ENCODE measurements at regions not wholly inside any gene's neighbourhood (a gene's known extent, or its start where the extent isn't known, plus 50 kb on each side); places are given as distances from the start of the nearest gene placed in this dataset.

DNA sequence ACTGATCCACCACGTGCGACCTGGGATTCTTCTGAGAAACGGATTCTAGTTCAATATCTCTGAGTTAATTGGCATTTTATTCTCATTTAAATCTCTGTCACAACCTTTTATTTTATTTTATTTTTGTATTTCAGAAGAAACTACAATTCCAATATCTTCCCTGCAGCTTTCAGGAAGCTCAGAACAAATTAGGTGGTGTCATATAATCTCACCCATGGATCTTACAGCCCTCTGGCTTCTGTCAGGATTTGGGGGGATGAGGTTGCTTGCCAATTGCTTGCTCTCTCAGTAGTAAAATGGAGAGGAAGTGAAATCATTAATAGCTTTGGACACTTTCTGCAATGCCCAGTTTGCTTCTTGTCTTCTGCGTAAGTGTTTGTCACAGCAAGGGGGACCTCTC lies 205.4 kb downstream of the TLE3 start:
- no peak for DNase-seq (ENCODE audit: low read depth in 2 of 2)

DNA sequence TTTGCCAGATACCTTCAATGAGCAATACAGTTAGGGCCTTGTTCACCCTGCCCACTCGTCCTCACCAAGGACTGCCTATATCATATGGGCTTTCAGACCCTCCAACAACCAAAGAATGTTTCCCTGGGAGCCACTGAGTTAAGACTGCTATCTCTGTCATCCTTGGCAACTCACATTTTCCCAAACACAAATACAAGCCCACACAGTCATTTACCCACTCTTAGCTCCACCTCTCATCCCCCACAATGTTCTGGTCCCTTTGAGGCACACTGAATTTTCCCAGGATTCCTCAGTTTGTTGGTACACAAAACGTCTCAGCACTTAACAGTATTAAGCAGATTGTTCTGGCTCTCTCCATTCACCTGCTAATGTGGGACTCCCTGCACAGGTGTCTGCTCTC lies 204.6 kb downstream of the TLE3 start:
- DNase-seq (ENCODE audit: low read depth in 2 of 2): no peak

DNA sequence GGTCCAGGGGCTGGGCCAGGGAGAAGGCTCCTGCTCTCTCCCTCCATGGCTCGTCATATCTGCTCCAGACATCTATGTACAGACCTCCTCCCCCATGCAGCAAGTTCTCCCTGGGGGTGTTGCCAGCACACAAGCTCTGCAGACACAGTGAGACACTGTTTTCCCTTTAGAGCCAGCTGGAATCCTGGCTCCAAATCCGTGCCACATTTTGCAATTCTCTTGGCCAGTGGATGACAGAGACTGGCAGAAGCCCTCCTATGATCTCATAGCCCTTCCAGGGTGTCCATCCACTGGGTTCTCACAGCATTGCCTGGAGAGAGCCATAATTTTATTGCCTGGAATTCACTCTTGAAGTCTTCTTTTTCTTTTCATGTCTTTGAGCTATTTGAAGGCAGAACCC lies 203.9 kb downstream of the TLE3 start:
- DNase-seq (ENCODE audit: low read depth in 2 of 2): no peak

DNA sequence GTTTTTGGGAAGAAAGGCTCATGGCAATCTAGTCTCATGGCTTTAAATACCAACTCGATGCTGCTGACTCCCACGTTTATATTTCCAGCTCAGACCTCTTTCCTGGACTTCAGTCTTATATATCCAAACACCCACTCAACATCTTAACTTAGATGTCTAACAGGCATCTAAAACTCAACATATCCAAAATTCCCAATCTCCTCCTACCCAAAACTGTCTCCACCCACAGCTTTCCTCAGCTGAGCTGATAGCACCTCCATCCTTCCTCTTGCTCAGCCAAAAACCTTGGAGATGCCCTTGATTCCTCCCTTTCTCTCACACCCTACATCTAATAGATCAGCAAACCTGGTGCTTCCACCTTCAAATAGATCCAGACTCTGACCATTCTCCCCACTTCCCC lies 202.5 kb downstream of the TLE3 start:
- DNase-seq (ENCODE audit: low read depth in 2 of 2): no peak

DNA sequence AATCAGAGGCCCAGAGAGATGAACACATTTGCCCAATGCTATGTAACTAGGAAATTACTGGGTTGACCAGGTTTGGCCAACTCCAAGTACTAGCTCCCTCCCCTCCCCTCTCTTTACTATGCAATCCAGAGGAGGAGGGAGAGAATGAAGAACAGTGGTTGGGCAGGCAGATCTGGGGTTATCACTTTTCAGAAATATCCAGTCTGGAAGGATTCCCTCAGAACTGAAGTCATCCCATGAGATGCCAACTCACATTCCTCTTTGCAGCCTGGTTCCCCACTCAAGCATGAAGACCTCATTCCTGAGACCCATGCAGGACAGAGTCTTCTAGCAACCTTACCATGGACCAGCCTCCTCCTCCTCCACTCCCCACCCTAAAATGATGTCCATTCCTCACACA lies 201.1 kb downstream of the TLE3 start:
- no peak for DNase-seq (ENCODE audit: low read depth in 2 of 2)

DNA sequence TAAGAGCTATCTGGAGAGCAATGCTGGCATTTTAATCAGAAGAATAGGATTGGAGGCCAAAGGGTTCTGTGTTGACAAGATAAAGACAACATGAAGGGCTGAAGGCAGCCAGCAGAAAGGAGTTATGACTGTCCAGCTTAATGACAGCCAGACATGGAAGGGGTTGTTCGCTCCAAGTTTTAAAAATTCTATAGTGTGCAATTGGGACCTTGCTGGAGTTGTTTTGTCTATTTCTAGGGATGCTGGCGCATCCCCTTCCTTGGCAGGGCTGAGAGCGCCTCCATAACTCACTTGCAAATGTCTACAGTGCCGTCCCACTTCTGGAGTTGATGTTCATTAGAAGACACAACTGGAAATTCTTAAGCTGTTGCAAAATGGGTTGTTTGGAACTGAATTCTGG lies 200.7 kb downstream of the TLE3 start:
- no peak for DNase-seq (ENCODE audit: low read depth in 2 of 2)

DNA sequence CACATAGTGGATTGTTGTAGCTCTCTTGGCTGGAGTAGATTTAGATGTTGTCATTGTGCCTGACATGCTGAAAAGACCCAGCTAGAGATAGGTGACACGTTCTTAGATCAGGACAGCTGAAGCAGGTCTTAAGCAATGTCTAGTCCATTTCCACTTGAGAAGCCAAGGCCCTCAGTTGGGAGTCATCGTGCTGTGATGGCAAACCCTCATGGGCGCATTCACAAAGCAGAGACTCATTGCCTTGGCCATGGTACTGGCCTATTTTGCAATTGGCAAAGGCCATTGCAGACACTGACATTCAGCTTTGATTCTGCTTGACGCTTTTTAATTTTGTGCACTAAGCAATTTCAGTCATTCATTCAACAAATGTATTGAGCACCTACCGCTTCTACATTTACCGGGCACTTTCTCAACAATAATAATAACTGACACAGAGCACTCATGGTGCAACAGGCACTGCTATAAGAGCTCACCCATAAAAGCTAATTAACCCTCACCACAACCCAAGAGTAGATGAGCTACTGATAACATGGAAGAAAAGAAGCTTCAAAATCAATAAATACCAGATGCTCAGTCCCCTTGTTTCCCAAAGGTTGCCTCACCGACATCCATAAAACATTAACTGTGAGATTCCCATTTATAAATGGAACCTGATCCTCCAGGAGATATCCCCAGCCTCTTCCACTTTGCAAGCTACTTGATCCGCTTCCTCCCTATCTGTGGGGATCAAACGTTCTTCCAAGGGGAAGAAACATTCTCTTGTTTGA lies 200.1 kb downstream of the TLE3 start:
- DNase-seq (ENCODE audit: low read depth in 2 of 2): no peak

DNA sequence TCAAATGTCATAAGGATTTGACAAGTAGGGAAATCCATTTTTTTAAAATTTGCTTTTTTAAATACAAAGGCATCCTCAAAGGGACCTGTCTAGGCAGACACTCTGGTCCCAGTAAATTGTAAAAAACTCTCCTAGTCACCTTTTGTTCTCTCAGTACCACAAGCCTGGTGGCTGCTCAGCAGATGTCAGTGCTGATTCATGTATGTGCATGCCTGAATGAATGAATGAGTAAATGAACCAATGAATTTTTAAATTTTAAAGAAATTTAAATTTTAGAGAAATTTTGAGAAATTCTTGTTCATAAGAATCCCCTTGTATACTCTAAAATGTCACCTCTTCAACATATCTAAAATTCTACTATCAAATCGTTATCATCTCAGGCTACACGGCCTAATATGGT lies 199.5 kb downstream of the TLE3 start:
- DNase-seq (ENCODE audit: low read depth in 2 of 2): no peak

DNA sequence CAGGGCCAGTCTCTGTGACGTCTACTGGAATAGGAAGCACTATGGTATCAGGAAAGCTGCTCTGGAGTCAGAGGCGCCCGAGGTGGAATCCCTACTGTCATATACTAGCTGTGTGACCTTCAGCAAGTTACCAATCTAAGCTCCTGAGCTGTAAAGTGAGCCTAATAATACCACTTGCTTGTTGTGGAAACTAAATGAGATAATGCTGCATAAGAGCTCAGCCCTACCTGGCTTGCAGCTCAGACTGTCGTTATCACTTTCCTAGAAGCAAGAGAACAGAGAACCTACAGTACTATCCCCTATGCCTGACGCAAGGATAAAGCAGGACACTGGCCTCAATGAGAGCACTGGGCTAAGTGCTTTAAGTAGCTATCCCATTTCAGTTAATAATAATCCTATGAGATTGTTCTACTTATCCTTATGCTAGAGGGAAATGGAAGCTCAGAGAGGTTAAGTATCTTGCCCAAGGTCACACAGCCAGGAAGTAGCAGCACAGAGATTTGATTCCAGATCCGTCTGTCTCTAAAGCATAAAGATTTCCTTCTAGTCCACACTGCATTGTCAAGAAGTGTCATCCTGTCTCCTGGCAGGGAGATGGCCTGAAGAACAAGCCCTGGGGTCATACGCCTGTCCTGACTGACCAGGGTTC lies 195.2 kb downstream of the TLE3 start:
- DNase-seq (ENCODE audit: low read depth in 2 of 2): no peak

DNA sequence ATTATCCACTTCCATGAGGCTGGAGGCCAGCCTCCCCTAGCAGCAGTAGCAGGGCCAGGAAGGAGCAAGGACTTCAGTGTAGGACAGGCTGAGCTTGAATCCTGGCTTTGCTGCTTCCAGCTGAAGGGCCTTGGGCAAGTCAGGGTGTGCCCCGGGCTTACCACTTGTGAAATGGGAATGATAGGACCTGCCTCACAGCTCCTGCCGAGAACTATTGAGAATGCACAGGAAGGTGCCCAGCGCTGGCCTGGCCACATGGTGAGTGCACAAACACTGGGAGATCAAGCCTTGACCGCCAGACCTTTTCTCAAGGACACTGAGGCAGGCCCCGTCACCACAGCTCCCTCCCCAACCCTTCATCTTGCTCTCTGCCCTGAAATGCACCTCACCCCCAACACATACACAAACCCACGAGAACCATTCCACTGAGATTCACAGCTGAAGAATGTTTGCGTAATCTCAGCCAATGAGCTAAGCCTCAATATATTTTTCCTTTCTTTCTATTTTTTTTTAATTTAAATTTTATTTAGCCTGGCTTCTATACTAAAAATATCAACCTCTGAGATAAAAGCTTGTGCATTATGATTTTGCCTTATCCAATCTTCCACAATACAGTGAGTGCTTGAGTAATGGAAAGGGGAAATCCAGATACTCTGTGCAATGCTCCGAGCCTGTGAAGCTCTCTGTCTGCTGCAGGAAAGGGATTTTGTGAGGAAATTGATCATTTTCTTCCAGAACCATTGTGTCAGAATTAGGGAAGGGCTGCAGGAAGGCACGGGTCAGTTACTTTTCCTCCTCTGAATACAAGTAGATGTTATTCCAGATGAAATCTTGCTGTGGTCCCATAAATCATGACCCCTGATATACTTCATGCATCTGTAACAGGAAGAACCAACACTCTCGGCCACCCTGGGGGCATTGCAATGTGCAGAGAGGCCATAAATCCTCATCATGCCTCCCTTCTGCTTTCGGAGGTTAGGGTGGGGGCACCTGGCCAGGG lies 193.9 kb downstream of the TLE3 start:
- DNase-seq (ENCODE audit: low read depth in 2 of 2): no peak

DNA sequence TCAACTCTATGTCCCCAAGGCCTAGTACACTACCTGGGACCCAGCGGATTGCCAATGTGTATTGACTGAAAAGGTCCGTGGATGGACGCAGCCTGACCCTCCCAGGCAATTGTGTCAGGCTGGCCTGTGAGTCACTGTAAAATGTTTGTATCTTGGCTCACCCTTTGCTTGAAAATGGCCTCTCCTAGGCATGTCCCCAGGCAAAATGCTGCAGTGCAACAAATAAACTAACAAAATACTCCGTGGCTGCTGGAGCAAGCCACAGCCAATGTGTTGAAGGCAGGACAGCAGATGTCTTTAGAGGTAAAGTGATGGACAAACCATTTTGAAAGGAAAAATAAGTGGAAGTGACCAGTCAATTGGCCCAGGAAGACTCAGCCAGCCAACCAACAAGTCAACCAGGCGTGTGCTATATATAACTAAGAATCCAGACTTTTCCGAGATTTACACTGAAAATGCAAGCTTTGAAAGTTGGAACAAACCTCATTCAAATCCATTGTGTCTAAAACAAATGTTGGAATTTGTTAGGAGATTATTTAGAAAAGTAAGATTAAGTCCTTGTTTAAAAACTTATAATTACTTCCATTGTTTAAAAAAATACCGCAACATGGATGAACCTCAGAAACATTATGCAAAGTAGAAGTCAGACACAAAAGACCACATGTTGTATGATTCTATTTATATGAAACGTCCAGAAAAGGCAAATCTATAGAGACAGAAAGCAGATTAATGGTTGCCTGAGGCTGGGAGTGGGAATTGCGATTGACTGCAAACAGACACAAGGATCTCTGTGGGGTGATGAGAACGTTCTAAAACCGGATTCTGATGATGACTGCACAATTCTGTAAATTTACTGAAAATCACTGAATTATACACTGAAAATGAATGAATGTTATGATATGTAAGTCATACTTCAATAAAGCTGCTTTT lies 191.2 kb downstream of the TLE3 start:
- no peak for DNase-seq (ENCODE audit: low read depth in 2 of 2)

DNA sequence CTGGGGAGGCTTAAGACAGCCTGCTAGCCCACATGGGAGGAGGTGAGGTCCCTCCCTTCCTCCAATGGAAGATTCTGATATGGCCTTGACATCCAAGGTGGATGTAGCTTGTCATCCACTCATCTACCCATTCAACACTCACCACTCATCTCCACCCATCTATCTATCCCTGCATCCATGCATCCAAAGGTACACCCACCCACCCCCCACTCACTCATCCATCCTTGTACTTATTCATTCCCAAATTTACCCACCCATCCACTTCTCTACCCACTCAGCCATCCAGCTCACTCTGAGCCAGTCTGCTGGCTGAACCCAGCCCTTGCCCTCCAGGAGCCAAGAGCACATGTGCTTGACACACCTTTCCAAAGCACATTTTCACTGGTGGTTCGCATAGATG lies 189.7 kb downstream of the TLE3 start:
- no peak for DNase-seq (ENCODE audit: low read depth in 2 of 2)

DNA sequence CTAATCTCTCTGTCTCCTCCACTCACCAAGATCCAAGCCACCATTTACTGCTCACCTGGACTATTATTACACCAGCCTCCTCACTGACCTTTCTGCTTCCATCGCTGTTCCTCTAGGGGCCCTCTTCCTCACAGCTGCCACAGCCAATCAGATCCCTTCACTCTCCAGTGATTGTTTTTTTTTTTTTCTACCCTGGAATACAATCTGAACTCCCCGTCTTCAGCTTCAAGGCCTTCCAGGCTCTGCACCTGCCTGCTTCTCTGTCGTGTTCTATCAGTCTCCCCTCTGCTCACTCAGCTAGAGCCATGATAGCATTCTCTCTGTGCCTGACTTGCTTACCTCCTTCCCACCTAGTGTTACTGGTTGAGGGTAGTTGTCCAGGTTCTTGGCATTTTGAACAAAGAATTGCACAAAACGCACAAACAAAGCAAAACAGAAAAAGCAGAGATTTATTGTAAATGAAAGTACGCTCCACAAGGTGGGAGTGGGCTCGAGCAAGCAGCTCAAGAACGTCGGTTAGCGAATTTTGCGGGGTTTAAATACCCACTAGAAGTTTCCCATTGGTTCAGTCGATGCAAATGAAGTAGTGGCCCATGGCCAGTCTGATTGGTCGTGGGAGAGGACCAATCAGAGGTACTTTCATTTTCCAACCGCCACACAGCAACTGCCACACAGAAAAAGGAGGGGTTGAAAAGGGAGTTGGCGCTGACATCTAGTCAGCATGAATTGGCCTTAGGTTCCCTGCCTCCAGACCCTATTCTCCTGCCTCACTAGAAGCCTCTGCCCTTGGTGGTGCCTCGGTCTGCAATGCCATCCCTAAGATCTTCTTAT lies 188.9 kb downstream of the TLE3 start:
- no peak for DNase-seq (ENCODE audit: low read depth in 2 of 2)

DNA sequence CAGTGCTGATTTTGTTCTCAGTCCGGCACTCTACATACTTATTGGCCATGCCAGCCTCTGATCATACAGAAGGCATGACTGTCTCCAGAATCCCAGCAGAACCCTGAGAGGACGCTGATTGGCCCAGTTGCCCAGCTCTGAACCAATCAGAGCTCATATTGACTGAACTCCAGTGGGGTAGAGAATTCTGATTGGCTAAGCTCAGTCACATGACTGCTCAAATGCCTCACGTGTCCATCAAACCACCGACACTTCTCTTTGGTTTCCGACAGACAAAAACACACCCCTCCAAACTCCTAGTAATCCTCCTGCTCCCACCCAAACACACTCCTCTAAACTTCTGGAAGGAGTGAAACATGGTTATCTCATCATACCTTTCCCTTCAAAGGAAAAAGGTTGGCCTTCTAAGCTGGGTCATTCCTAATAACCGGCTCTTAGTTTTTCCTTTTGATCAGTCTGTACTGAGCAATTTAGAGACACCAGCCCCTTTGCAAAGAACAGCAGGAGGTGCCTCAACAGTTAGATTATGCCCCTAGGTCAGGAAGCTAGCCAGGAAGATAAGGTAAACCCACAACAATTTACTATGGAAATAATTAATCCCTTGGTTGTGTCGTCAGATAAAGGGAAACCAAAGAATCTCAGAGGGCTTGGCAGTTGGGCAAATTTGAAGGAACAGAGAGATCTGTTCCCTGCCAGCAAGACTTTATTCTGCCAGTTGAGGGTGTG lies 187.8 kb downstream of the TLE3 start:
- DNase-seq (ENCODE audit: low read depth in 2 of 2): no peak

DNA sequence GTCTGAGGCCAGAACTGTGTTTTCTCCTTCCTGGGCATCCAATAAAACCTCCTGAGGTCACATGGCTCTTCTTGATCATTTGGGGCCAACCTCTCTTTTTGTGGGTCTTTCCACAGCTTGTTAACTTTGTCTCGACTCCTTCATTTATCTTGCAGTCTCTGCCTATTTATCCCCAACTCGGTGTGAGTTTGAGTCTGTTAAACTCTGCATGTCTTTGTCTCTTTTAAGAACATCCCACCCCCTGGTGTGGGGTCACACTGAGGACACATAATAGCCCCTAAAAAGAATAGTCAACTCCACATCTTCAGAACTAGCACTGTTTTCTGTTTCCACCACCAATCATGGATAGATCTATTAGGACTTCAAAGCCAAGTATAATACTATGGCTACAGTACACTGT lies 187.2 kb downstream of the TLE3 start:
- DNase-seq (ENCODE audit: low read depth in 2 of 2): no peak

DNA sequence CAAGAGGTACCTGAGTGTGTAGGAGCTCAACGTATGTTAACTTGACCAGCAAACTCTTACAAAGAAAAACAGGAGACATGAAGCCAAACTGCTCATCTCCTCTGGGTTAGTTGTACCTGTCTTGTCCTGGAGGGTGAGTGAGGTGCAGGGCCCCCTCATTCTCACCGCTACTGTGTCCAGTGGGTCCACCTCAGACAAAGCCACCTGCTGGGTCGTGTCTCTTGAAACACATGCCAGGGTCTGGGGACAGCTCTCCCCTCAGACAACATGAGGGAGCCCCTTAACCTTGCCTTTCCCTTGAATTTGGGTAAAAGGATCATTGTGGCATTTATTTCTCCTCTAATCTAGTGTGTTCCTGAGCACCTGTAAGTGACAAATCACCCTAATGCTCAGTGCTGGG lies 185.6 kb downstream of the TLE3 start:
- DNase-seq (ENCODE audit: low read depth in 2 of 2): no peak

DNA sequence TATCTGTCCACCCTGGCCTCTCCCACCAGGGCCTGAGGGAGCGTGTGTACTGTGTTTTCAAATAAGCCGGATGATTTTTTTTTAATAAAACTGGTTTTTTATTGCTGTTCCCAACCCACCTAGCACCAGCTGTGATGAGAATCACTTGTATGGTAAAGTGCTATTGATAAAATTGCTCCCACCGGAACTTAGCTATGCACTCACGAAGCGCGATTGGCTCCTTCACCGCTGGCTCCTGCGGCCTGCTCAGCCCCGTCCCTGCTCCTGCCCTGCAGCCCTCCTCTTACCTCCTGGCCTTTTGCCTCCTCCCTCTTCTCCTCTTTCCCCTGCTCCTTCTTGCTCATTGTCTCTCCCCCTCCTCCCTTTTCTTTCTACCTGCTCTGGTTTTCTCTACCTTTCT lies 183.7 kb downstream of the TLE3 start:
- no peak for DNase-seq (ENCODE audit: low read depth in 2 of 2)

DNA sequence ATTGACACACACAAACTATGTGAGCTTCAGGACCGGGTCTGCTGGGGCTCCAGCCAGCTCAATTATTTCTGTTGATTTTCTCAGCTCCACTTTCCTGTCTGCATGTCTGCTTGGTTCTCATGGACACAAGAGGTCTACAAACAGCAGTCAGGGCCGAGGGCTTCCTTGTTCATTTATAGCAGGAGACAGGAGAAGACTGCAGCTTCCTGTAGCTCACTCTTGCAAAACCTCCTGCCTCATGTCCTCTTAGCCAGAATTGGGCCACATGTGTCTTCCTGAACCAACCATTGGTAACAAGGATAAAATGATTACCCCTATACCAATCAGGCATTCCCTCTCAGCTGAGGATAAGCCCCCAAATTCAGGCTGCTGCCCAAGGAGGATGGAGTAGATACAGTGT lies 182.8 kb downstream of the TLE3 start:
- DNase-seq (ENCODE audit: low read depth in 2 of 2): no peak

DNA sequence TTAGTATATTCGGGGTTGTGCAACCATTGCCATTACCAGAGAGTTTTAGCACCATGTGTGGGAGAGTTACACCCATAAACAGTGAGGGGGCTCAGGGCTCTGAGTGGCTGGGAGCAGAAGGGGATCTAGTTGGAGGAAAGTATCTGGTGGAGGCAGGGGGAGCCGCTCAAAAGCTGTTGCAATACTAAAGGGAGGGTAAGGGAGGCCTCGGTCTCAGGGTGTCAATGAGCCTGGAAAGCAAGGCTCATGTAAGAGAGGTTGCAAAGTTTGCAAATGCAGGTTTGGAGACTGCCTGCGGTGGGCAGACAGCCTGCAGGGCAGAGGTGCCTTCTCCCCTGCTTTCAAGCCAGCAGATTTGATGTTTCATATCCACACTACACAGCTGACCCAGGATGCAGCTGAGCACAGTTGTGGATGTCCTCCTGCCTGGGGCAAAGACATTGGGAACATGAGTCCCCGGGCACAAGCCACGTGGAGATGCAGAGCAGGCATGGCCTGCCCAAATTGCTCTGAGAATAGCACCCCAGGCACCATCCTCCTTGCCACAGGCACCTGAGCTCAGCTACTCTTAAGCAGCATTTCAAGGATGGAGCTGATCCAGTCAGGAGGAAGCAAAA lies 181.4 kb downstream of the TLE3 start:
- no peak for DNase-seq (ENCODE audit: low read depth in 2 of 2)

Measured in stimulated activated CD8-positive, alpha-beta memory T cell treated with anti-CD3 and anti-CD28 coated beads, Interleukin-2, amount 100 ng/mL, for 48 hours (primary cell).